NCI-H82 treated with DMSO at 0.1 percent for 48 hours (cell line): ENCODE measurements at regions not wholly inside any gene's neighbourhood (a gene's known extent, or its start where the extent isn't known, plus 50 kb on each side); places are given as distances from the start of the nearest gene placed in this dataset.
A peak's percentile ranks its signal among the peaks of the same experiment; 100 is the strongest.

Experiments used
- DNase-seq: peaks from one replicate; lab custom pipeline; 2025; ENCODE audit not compliant: unreplicated experiment; lab: John Stamatoyannopoulos, UW

- DNase-seq = no peak
Measured at GRCh38 chr2:67950018-67950417, 112.8 kb downstream of the C1D start.

GRCh38 chr2:67950919-67951318 lies 111.9 kb downstream of the C1D start:
- no peak for DNase-seq

- DNase-seq = no peak
Measured at GRCh38 chr2:67952066-67952465, 110.7 kb downstream of the C1D start.

DNA sequence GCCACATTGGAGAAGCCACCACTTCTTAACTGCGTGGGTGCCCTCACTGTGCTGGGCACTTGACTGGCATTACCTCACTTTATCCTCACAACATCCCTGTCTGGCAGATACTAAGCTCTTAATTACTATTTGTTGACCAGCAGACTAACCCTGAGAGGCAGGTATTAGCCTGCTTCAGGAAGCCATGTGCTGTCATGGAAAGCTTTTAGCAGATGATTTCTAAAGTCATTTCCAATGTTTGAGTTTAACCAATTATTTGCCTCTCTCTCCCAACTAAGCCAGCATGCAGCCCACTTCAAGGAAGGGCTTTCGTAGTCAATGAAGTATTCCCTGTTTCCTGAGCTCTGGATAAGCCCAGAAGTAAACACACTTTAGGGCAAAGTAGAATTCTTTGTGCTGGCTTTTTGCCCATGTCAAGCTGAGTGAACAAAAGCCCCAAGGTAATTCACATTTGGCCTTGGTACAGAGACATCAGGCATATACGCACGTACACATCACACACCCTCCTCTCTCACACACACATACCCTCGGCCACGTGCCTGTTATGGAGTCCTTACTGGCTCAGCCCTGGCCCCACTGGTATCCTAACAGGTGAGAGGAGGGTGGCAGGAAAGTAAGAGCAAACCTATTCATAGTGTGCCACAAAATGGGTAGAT lies 108.6 kb downstream of the C1D start:
- DNase-seq = peak; percentile 93

DNA sequence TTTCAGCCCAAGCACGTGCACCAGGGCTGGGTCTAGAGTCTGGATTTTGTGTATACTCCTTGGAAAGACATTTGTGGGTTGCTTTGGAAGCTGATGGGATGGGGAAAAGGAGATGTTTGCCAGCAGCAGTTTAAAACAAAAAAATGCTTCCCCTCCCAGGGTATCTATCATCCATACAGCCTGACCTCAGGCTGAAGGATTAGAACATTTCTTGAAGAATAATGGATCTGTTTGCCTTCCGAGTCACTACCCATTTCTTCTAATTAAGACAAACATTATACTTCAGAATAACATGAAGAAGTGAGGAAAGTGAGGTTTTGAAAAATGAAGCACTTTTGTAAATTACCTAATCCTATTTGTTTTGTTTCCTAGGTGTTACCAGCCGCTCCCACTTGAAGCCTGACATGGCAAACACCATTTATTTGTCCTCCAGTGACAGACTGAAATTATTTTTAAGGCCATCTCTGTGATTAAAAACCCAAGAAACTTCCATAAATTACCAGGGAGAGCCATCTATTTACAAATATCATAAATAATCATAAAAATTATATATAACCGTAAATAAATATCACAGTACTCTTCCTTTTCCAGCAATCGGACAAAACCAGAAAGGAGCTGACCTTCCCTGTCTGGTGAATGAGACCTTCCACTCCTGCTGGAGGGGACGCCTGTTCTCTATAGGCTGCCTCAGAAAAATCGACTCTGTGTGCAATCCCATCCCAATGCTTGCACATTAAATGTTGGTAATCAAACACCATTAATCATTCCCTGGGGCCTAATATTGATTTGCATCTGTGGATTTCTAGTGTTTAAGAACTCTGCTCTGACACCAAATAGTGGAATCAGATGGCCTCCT lies 106.8 kb downstream of the C1D start:
- DNase-seq = no peak

DNA sequence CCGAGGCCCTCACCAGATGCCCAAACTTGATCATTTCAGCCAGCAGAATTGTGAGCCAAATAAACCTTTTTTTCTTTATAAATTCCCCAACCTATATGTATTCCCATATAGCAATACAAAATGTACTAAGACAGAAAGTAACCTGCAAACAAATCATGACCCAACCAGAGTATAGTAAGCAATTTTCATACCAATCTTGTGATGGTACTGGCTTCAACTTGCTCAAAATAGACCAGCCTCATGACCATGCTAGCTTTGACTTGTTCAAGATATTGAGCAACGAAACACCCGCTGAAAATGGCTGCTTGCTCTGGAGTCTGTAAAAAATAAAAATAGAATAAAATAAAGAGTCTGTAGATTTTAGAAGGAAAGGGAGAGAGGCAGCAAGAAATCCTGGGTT lies 97.6 kb downstream of the C1D start:
- DNase-seq = no peak

GRCh38 chr2:67970071-67970470 lies 92.7 kb downstream of the C1D start:
- DNase-seq = no peak

GRCh38 chr2:67970542-67970941 lies 92.3 kb downstream of the C1D start:
- DNase-seq = no peak

DNA sequence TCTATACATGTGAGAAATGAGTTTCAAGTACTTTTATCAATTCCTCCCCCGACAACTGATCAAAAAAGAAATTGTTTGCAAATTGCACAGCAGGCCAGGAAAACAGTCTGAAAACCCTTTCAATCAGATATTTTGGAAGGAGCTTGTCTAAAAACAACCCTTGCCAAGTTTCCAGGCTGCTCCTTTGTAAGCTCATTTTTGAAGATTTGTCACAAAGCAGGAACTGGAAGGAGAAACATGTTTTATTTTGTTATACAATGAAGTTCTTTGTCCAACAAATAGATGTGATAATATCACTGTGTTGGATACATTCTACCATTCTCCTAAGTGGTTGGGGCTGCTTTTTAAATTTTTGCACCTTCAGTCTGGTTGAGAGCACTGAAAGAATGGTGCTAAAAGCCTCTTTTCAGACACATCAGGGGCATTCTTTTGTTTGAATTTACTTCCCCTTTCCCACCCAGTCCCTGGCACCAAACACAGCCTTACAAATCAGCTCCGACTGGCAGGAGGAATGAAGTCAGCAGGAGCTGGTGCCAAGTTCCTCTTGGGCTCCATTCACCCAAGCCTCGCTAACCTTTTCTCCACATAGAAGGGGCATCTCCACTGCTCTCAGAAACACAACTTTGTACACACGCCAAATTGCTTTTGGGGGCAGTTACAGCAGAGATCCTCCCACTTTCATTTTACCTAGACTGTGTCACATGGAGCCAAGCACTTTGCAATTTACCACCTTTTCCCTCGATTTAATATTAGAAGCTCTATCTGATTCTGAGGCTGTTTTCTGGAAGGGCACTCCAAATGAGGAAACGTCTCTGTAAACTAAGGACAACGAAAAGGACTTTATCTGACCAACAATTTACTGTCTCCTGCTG lies 88.0 kb downstream of the C1D start:
- DNase-seq = no peak

DNA sequence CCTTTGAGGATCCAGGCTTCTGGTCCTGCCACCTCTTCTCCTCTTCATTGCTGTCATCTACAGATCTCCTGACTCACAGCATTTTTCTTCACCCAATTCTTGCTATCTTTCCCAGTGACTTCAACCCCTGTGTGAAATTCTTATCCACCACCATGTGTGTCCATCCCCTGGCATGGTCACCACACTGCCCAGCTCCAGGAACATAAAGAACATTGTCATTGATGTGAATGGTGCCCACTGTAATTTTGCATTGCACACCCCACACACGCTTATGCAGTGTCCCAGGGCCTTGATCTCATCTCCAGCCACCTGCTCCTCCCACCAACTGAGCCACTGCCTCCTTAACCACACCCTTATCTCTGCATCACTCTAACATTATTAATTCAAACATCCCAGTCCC lies 85.3 kb downstream of the C1D start:
- no peak for DNase-seq

- DNase-seq = no peak
Measured at GRCh38 chr2:67982956-67983355, 79.8 kb downstream of the C1D start.

GRCh38 chr2:67984600-67984999 lies 78.2 kb downstream of the C1D start:
- no peak for DNase-seq

- no peak for DNase-seq
Measured at GRCh38 chr2:67985586-67985985, 77.2 kb downstream of the C1D start.

GRCh38 chr2:67986258-67986657 lies 76.5 kb downstream of the C1D start:
- DNase-seq = no peak
